Mammary epithelial cell (primary cell): ENCODE measurements at regions not wholly inside any gene's neighbourhood (a gene's known extent, or its start where the extent isn't known, plus 50 kb on each side); places are given as distances from the start of the nearest gene placed in this dataset.

ENCODE experiments used
- EZH2 ChIP-seq: IDR thresholded peaks from 2 replicates; pipeline ENCODE4 v1.6.1; 2012; ENCODE audit warnings: low read length, inconsistent platforms, borderline replicate concordance
- TF ChIP-seq, protein P1 (sequence below), 2 donors: IDR thresholded peaks in 1 of 2; conservative IDR thresholded peaks in 1 of 2; 2 replicates each; pipeline ENCODE4 v1.5.1; 2011 to 2012; ENCODE audit warnings: inconsistent platforms in 2 of 2, low read length in 2 of 2, mild to moderate bottlenecking in 2 of 2, control low read depth in 1 of 2, low read depth in 1 of 2; ENCODE audit not compliant: insufficient read depth in 1 of 2; ENCODE audit errors: extremely low read depth in 1 of 2

DNA sequence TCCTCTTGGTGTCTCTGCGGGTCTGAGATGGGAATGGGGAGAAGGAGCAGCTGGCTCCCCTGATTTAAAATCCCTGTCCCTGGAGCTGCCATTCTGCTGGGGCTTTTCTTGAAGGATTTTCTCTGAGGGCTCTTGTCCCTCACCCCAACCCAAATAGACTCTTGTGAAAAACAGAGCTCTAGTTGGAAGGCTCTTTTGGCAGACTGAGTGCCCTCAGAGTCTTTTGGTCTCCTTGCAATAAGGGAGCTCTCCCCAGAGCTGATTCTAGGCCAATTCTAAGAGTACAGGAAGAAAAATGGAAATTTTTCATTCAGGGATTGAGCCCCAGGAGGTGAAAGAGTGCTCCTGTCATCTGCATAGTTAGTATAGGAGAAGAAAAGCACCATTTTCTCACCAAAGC is 238.3 kb downstream of the COG6 start:
- TF ChIP-seq, protein P1, sequence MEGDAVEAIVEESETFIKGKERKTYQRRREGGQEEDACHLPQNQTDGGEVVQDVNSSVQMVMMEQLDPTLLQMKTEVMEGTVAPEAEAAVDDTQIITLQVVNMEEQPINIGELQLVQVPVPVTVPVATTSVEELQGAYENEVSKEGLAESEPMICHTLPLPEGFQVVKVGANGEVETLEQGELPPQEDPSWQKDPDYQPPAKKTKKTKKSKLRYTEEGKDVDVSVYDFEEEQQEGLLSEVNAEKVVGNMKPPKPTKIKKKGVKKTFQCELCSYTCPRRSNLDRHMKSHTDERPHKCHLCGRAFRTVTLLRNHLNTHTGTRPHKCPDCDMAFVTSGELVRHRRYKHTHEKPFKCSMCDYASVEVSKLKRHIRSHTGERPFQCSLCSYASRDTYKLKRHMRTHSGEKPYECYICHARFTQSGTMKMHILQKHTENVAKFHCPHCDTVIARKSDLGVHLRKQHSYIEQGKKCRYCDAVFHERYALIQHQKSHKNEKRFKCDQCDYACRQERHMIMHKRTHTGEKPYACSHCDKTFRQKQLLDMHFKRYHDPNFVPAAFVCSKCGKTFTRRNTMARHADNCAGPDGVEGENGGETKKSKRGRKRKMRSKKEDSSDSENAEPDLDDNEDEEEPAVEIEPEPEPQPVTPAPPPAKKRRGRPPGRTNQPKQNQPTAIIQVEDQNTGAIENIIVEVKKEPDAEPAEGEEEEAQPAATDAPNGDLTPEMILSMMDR (conservative IDR thresholded peaks at IDR 0.05 in 1 of 2, IDR thresholded peaks at IDR 0.05 in 1 of 2; ENCODE audit: extremely low read depth in 1 of 2, insufficient read depth in 1 of 2, low read depth in 1 of 2, low read length in 2 of 2): no peak
- TF ChIP-seq EZH2: no peak
